Glutamatergic neuron (in vitro differentiated cells): ENCODE measurements at regions not wholly inside any gene's neighbourhood (a gene's known extent, or its start where the extent isn't known, plus 50 kb on each side); places are given as distances from the start of the nearest gene placed in this dataset.

ENCODE experiments used
- DNase-seq: peaks from one replicate; pipeline ENCODE4 v3.0.0; 2022
- H3K27ac Mint-ChIP-seq: one replicate; pipeline ENCODE4 v1.8.0; 2020; ENCODE audit warnings: mild to moderate bottlenecking, mixed read lengths, inconsistent platforms; ENCODE audit not compliant: unreplicated experiment
- H3K27me3 Mint-ChIP-seq: one replicate; pipeline ENCODE4 v1.8.0; 2020; ENCODE audit warnings: mild to moderate bottlenecking, moderate library complexity, mixed read lengths, inconsistent platforms; ENCODE audit not compliant: unreplicated experiment
- H3K36me3 Mint-ChIP-seq: one replicate; pipeline ENCODE4 v1.8.0; 2020; ENCODE audit warnings: mild to moderate bottlenecking, mixed read lengths, inconsistent platforms; ENCODE audit not compliant: unreplicated experiment
- H3K4me1 Mint-ChIP-seq: one replicate; pipeline ENCODE4 v1.8.0; 2020; ENCODE audit warnings: mild to moderate bottlenecking, low read depth, mixed read lengths, inconsistent platforms; ENCODE audit not compliant: unreplicated experiment
- H3K4me3 Mint-ChIP-seq: one replicate; pipeline ENCODE4 v1.8.0; 2020; ENCODE audit warnings: mild to moderate bottlenecking, mixed read lengths, inconsistent platforms; ENCODE audit not compliant: unreplicated experiment
- H3K9me3 Mint-ChIP-seq: one replicate; pipeline ENCODE4 v1.8.0; 2020; ENCODE audit warnings: mild to moderate bottlenecking, moderate library complexity, mixed read lengths, inconsistent platforms; ENCODE audit not compliant: unreplicated experiment
- TF ChIP-seq, protein P1 (sequence below): fragments of 200-600 bp; sonication (generic); IDR thresholded peaks from one replicate; pipeline ENCODE4 v1.5.0; 2021; ENCODE audit not compliant: partially characterized antibody, unreplicated experiment

DNA sequence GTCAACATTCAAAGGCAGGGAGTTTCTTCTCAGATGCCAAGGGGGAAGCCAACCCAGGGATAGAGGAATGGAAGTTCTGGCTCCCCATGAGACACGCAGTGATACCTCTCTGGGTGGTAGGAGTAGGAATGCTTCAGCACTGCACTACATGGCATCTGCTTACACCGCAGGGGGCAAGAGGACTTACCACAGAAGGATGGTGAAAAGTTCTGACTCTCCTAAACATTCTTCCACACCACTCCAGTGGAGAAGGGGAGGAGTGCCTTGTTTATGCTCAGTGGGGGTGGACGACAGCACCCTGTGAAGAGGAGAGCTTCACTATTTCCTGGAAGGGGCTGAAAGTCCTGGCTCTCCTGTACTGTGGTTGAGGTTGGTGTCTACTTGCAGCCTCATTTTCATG lies 1011.3 kb upstream of the WWC1 start:
- Mint-ChIP-seq H3K4me1 (no peaks in the 10 kb centered on the region), H3K36me3 (no peaks in the 10 kb centered on the region), H3K9me3 (no peaks in the 10 kb centered on the region), H3K27ac (no peak overlapping the region), H3K27me3 (no peaks in the 10 kb centered on the region), H3K4me3 (no peak overlapping the region)
- no peak for DNase-seq
- TF ChIP-seq, protein P1, sequence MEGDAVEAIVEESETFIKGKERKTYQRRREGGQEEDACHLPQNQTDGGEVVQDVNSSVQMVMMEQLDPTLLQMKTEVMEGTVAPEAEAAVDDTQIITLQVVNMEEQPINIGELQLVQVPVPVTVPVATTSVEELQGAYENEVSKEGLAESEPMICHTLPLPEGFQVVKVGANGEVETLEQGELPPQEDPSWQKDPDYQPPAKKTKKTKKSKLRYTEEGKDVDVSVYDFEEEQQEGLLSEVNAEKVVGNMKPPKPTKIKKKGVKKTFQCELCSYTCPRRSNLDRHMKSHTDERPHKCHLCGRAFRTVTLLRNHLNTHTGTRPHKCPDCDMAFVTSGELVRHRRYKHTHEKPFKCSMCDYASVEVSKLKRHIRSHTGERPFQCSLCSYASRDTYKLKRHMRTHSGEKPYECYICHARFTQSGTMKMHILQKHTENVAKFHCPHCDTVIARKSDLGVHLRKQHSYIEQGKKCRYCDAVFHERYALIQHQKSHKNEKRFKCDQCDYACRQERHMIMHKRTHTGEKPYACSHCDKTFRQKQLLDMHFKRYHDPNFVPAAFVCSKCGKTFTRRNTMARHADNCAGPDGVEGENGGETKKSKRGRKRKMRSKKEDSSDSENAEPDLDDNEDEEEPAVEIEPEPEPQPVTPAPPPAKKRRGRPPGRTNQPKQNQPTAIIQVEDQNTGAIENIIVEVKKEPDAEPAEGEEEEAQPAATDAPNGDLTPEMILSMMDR = no peak

- H3K9me3 Mint-ChIP-seq = no peaks in the 10 kb centered on the region
- no peak overlapping the region for H3K4me3 Mint-ChIP-seq
- H3K27me3 Mint-ChIP-seq = no peaks in the 10 kb centered on the region
- no peaks in the 10 kb centered on the region for H3K36me3 Mint-ChIP-seq
- DNase-seq = no peak
- no peaks in the 10 kb centered on the region for H3K4me1 Mint-ChIP-seq
- TF ChIP-seq, protein P1 = no peak
- no peak overlapping the region for H3K27ac Mint-ChIP-seq
These were observed 1009.5 kb upstream of the WWC1 start for GRCh38 chr5:167281925-167282324.

DNA sequence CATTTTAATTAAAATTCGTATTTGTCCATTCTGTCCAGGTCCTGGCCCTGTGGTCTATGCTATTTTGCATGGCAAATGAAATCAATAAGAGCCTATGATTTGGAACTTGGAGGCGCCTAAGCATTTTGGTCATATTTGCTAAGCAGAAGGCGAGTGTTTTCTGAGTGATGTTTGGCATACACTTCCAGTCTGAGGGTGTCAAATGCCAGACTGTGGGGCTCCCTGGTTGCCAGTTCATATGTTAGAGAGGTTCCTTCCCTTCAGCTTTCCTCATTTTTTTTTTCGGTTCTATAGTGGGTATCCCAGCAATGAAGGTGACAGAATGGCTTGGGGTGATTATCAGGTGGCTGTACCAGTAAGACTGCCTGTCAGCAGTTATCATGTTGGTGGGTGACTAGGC lies 1007.8 kb upstream of the WWC1 start:
- DNase-seq = no peak
- TF ChIP-seq, protein P1 = no peak
- Mint-ChIP-seq H3K9me3 (no peaks in the 10 kb centered on the region), H3K27ac (no peak overlapping the region), H3K4me3 (no peak overlapping the region), H3K4me1 (no peaks in the 10 kb centered on the region), H3K27me3 (no peaks in the 10 kb centered on the region), H3K36me3 (no peaks in the 10 kb centered on the region)

DNA sequence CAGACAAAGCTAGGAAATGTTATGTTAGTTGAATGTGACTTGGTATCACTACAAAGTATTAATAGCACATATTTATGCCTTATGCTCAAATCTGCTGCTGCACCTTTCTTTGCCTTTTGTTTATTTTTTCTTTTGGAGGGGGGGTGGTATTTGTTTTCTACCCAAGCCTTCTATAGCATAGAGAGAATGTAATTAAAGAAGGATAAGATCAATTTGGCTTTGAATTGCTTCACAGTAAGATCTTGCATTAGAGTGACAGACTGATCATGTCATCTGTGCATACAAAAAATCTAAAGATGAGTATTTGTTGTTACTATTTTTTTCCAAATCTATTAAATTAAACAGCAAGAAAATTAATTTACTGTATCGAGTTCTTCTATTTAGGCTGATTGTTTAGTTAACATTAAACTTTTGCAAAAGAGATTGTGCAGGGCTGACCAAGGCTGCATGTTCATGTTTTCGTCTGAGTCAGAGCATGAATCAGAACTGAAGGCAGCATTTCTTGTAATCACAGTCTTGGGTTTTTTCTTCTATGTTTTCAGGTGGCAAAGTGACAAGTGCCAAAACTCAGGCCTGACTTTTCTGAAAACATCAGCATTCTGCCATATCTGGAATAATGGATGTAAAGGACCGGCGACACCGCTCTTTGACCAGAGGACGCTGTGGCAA lies 1007.1 kb upstream of the WWC1 start:
- Mint-ChIP-seq H3K9me3 (no peaks in the 10 kb centered on the region), H3K4me1 (no peaks in the 10 kb centered on the region), H3K27ac (no peak overlapping the region), H3K36me3 (no peaks in the 10 kb centered on the region), H3K4me3 (no peak overlapping the region), H3K27me3 (no peaks in the 10 kb centered on the region)
- DNase-seq = no peak
- TF ChIP-seq, protein P1 = no peak

DNA sequence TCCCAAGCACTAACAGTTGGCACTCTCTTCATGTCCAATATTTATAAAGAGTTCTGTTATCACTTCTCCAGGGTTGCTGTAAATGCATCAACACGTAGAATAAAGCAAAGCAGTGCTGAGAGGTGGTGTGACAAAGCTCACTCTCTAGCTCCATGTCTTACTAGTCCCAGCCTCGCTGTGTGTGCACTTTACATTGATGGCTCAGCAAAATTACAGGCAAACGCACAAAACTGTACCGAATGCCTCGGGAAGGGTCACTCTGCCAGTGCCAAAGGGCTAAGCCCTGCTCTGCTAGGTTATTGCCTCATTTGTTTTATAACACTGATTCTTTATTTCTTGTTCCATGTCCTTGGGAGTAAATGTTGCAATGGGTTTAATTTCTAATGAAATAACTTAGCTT lies 1005.9 kb upstream of the WWC1 start:
- no peaks in the 10 kb centered on the region for H3K36me3 Mint-ChIP-seq
- H3K27me3 Mint-ChIP-seq = no peaks in the 10 kb centered on the region
- TF ChIP-seq, protein P1 = no peak
- no peaks in the 10 kb centered on the region for H3K4me1 Mint-ChIP-seq
- H3K27ac Mint-ChIP-seq = no peak overlapping the region
- H3K9me3 Mint-ChIP-seq = no peaks in the 10 kb centered on the region
- H3K4me3 Mint-ChIP-seq = no peak overlapping the region
- DNase-seq = no peak
